GM21381 (cell line): ENCODE measurements at regions not wholly inside any gene's neighbourhood (a gene's known extent, or its start where the extent isn't known, plus 50 kb on each side); places are given as distances from the start of the nearest gene placed in this dataset.

Source experiments
- ATAC-seq: cut with Tn5 transposase; IDR thresholded peaks from one replicate; pipeline ENCODE4 v1.9.1; 2021; ENCODE audit warnings: mild to moderate bottlenecking, moderate library complexity; ENCODE audit not compliant: unreplicated experiment

DNA sequence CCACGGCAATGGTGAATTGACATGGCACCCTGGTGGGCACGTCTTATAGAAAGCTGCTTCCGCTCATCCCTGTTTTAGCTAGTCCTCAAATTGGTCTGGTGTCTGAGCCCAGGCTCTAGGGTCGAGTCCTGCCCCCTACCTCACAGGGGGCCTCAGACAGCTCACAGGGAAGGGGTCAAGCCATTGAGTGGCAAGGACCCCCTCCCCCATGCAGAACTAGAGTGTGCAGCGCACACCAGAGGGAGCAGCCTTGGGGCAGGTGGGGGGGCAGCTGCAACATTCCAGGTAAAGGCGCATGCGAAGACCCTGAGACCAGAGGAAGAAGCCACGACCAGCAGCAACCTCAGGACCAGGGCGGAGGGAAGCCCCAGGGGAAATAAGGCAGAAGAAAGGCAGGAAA lies 240.4 kb upstream of the PPP2R2D start:
- no peak for ATAC-seq

DNA sequence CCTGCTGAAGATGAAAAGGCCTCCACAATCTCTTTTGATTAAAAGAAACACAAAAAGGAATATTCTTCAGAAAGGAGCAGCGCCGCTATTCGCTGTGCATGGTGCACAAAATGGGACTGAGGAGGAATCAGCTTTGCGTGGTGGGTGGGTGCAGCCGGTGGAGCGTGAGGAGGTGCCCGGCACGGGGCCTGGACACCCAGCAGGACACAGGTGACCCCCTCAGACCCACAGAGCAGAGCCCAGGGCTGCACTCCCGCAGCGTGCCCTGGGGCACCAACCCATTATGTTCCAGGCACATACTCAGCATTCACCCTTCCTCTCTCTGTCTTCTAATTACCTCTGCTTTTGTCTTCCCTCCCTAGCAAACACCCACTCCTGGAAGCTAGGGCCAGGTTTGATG lies 238.0 kb upstream of the PPP2R2D start:
- ATAC-seq = no peak

GRCh38 chr10:131663351-131663750 lies 237.5 kb upstream of the PPP2R2D start:
- ATAC-seq = no peak

GRCh38 chr10:131666091-131666490 lies 234.7 kb upstream of the PPP2R2D start:
- no peak for ATAC-seq

GRCh38 chr10:131667047-131667446 lies 233.8 kb upstream of the PPP2R2D start:
- ATAC-seq = no peak

DNA sequence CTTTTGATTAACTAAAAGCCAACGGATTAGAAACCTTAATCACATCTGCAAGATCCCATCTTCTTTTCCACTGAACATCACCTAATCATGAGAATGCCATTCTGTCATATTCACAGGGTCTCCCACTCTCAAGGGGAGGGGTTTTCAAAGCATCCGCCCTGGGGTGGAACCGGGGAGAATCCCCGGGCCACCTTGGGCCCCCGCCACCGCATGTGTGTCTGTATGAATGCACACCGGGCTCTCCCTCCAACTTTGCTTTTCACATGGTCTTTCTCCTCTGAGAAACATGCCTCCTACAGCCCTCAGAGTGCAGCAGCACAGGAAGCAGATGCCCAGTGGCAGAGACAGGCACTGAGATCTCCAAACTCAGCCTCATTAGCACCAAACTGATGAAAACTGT lies 233.2 kb upstream of the PPP2R2D start:
- ATAC-seq = no peak

GRCh38 chr10:131668903-131669302 lies 231.9 kb upstream of the PPP2R2D start:
- ATAC-seq = no peak

GRCh38 chr10:131669838-131670237 lies 231.0 kb upstream of the PPP2R2D start:
- ATAC-seq = no peak

- ATAC-seq = no peak
These were observed 230.5 kb upstream of the PPP2R2D start for GRCh38 chr10:131670341-131670740.

DNA sequence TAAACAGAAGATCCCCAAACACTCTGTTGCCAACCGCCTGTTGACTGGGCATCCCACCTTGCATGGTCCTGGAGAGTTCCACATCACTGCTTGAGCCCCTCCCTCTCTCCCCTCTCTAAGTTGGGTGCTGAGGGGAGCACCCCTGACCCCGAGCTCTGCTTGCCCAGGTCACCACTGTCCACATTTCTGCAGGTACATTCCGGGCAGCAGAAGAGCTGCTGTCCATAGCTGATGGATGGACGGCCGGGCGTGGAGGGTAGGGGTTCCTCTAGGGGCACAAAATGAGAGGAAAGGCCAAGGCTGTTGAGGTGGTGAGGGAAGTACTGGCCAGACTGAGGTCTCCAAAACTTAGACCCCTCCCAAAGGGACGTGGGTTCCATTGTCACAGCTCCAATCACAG lies 227.4 kb upstream of the PPP2R2D start:
- ATAC-seq = no peak

DNA sequence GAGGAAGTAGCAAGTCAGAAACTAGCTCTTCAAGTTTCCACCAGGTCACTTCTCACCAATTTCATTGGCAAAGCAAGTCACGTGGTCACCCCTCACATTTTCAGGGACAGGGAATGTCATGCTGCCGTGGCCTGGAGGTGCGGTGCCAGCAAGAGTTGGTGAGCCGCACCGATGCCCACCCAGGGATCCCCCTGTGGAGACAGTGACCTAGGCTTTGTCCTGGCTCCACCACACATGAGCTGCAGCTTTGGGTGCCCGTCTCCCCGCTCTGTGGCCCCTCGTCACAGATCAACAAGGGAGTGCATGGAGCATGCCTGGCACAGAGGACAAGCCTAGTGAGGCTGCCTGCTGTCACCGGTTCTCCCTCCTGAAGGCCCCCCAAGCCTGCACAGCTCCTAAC lies 226.7 kb upstream of the PPP2R2D start:
- no peak for ATAC-seq

GRCh38 chr10:131675104-131675503 lies 225.7 kb upstream of the PPP2R2D start:
- ATAC-seq = no peak

DNA sequence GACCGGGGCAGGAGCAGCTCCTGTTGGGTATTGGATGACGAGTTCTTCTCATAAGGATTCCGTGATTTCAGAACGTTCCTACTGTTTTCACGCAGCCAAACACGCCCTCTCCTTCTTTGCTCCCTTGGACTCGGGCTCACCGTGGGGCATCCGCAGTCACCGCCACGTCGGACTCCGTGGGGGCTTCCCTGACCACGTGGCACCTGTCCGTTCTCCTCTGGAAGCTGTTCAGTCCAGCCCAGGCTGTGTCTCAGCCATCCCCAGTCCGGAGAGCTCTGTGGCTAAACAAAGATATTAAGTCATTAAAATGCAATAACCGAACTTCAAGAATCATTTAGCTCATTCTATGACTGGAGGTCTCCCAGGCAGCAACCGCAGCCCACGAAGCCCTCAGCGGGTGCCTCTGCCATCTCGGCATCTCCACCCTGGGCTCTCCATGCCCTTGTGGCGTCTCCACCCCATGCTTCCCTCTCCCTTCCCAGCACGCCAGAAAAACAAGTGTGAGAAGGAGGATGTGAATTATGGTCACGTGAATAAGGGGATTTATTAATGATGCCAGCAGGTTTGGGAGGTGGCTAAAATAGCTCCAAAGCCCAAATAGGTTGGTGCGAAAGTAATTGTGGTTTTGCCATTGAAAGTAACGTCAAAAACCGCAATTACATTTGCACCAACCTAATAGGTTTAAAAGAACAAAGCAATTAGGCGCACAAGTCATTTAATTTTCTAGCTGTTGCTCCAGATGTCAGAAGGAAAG lies 224.6 kb upstream of the PPP2R2D start:
- ATAC-seq = no peak

- no peak for ATAC-seq
These were observed 223.9 kb upstream of the PPP2R2D start for GRCh38 chr10:131676800-131677421.

DNA sequence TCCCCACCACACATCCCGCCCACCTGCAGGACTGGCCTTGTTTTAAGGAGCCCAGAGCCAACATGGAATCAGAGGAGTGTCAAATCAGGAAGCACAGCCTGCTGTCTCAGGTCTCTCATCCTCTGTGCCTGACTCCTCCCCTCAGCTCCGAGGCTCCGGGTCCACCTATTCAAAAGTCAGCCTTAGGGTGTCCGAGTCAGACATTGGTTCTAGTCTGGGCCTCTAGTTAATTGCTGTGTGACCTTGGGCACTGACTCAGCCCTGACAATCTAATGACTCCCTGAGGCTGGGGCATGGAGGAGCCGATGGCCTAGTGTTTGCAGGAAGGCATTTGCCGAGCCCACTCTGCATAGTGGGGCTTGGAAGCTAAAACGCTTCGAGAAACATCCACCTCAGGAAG lies 223.1 kb upstream of the PPP2R2D start:
- no peak for ATAC-seq

DNA sequence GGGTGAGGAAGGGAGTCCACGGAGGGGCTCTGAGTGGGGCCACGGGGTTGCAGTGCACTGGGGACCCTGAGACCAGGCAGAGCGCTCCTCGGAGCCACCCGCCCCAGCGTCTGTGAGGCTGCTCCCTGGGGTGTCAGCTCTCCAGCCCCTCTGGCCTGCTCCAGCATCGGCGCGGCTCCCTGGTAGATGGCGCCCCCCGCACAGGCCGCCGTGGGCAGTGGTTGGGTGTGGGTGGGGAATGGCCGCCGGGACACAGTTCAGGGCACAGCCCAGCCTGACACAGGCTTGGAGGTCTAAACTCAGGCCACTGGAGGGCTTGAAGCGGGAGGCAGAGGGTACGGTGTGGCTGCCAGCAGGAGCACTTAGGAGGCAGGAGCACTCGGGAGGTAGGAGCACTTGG lies 222.6 kb upstream of the PPP2R2D start:
- ATAC-seq = no peak

DNA sequence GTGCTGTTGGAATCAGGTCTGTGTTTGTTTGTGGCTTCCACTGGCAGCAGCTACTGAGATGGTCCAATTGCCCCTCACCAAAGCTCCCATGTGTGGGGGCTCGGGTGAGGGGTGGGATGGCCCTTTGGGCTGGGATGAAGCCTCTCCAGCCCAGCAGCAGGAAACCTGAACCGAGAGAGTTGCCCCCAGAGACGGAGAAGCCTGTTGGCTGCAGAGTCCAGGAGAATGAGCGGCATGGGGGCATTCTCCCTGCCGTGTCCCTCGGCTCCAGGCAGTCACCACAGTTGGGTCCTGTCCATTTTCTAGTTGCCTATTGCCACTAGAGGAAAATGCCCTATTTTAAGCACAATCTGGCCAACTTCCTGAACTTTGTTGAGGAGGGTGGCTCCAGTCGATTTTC lies 222.2 kb upstream of the PPP2R2D start:
- ATAC-seq = no peak

- ATAC-seq = no peak
These were observed 220.9 kb upstream of the PPP2R2D start for GRCh38 chr10:131679926-131680325.

DNA sequence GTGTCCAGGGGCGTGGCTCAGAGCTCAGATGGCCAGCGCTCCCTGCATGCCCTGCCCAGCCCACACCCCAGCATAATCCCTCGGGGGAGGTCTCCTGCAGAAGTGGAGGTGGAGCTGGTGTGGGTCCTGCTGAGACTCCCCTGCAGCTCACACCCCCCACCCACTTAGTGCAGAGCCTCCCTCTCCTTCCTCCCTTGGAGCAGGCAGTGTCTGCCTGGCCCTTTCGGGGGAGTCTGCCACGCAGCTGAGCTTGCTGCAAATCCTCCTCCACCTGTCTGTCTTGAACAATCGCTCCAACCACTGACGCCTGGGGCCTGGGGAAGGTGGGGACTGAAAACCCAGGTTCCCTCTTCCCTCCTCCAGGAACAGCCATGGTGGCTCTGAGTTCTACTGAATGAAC lies 219.7 kb upstream of the PPP2R2D start:
- no peak for ATAC-seq

DNA sequence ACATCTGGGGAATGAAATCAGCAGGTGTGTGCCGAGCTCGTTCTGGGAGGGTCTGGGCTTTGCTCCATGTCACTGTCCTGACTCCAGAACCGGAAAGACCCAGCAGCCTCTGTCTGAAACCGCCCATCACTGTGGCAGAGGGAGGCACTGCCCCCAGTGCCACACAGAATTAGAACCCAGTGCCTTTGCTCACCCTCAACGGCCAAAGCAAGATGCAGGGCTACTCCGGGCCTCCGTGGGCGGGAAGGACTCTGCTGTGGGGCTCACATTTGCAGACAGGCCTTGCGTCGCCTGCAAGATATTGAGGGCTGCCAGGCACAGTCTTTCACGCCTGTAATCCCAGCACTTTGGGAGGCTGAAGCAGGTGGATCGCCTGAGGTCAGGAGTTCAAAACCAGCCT lies 219.2 kb upstream of the PPP2R2D start:
- no peak for ATAC-seq

DNA sequence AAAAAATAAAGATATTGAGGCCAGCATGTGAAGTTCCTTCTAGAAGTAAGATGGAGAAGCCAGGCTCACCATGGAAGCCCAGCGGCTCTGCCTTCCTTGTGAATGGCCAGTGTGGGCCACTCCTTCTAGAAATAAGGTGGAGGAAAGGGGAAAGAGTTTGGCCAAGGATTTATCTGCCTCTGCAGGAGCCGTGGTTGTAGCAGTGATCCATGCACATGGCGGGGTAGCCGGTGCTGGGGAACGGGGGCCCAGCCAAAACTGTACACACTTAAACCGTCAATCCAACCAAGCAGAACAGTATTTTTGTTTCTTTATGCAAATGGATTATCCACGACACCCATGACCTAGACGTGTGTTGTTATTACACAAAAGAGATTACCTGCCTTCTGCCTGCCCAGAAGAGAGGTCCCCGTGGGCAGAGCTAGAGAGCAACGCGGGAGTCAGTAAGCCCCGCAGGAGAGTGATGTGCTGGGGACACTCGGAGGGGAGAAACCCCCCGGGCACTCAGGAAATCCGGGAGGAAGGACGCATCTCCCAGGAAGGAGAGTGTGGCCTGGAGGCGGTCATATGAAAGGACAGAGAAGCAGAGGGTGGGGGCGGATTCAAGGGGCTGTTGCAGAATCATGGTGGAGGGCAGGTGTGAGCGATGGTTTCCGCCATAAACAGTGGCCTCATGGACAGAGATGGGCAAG lies 218.4 kb upstream of the PPP2R2D start:
- ATAC-seq = no peak

GRCh38 chr10:131683281-131683861 lies 217.4 kb upstream of the PPP2R2D start:
- ATAC-seq = no peak
